GM12878 (cell line): ENCODE measurements at regions not wholly inside any gene's neighbourhood (a gene's known extent, or its start where the extent isn't known, plus 50 kb on each side); places are given as distances from the start of the nearest gene placed in this dataset.

Experiments
- ATAC-seq: fragments of 200-7000 bp; cut with Tn5 transposase; 3 replicates; pipeline ENCODE4 v1.9.1; 2020; ENCODE audit warnings: mild to moderate bottlenecking, moderate library complexity
- BruUV-seq: library from RNA; stranded (reverse); fragments of 400-500 nt; replicated peaks from 2 replicates; lab custom pipeline; 2021; lab: Mats Ljungman, UMichigan
- CTCF ChIA-PET: fragments of 300-600 bp; sonication (Branson Sonifier 250); formaldehyde crosslinking; extraction: SDS; loops from one replicate; lab custom pipeline; 2021; ENCODE audit warnings: inconsistent platforms; lab: Yijun Ruan, JAX
- POLR2A ChIA-PET: fragments of 350-600 bp; formaldehyde crosslinking; extraction: SDS; loops from one replicate; lab custom pipeline; 2021; ENCODE audit warnings: inconsistent platforms; lab: Charles Lee
- RAD21 ChIA-PET: fragments of 300-600 bp; sonication (Branson Sonifier 250); formaldehyde crosslinking; loops from one replicate; lab custom pipeline; 2023; ENCODE audit warnings: antibody characterized with exemption; ENCODE audit not compliant: unreplicated experiment; lab: Charles Lee
- SMC1A ChIA-PET: fragments of 300-600 bp; sonication (Branson Sonifier 250); formaldehyde crosslinking; loops from one replicate; lab custom pipeline; 2023; ENCODE audit not compliant: unreplicated experiment, uncharacterized antibody; lab: Charles Lee
- DNase-seq: peaks from one replicate; pipeline ENCODE4 v3.0.0-alpha.2; 2011; ENCODE audit warnings: low read depth, low spot score
- FAIRE-seq: peaks from 3 replicates; lab custom pipeline; 2011; peaks lifted over from hg19 to GRCh38; lab: Jason Lieb, UNC
- H2AFZ ChIP-seq: 2 replicates; pipeline ENCODE4 v1.6.0; 2011; ENCODE audit warnings: low read depth, low read length, control low read depth; ENCODE audit not compliant: control insufficient read depth
- H3K27ac ChIP-seq: 2 replicates; pipeline ENCODE4 v1.5.1; 2011; ENCODE audit warnings: control low read depth; ENCODE audit not compliant: control insufficient read depth, insufficient read depth
- H3K27me3 ChIP-seq, 2 experiments: replicated peaks in 1 of 2; 2 replicates each; pipeline versions ENCODE4 v1.6.0 to v1.6.1; 2011; ENCODE audit warnings: low read length in 1 of 2; ENCODE audit not compliant: control insufficient read depth in 2 of 2, insufficient read depth in 2 of 2
- H3K36me3 ChIP-seq, 2 experiments: 2 replicates each; pipeline ENCODE4 v1.5.1; 2011; ENCODE audit warnings: low read length in 1 of 2; ENCODE audit not compliant: control insufficient read depth in 2 of 2, insufficient read depth in 2 of 2
- H3K4me1 ChIP-seq: 2 replicates; pipeline ENCODE4 v1.6.1; 2011; ENCODE audit warnings: mild to moderate bottlenecking, low read length, moderate library complexity, mixed read lengths; ENCODE audit not compliant: control insufficient read depth, insufficient read depth
- H3K4me2 ChIP-seq: 2 replicates; pipeline ENCODE4 v1.6.0; 2011; ENCODE audit warnings: control low read depth; ENCODE audit not compliant: control insufficient read depth, insufficient read depth
- H3K4me3 ChIP-seq: fragments of 200-600 bp; sonication (generic); 2 replicates; pipeline ENCODE4 v1.5.1; 2016
- H3K79me2 ChIP-seq: 2 replicates; pipeline ENCODE4 v1.6.0; 2011; ENCODE audit warnings: low read length; ENCODE audit not compliant: control insufficient read depth, insufficient read depth
- H3K9ac ChIP-seq: 2 replicates; pipeline ENCODE4 v1.8.0; 2011; ENCODE audit warnings: low read length, control low read depth, mixed read lengths; ENCODE audit not compliant: control insufficient read depth, insufficient read depth
- H3K9me3 ChIP-seq: replicated peaks from 3 replicates; pipeline ENCODE4 v1.5.1; 2011; ENCODE audit warnings: mild to moderate bottlenecking, low read length; ENCODE audit not compliant: control insufficient read depth, insufficient read depth
- H4K20me1 ChIP-seq: 2 replicates; pipeline ENCODE4 v1.6.0; 2011; ENCODE audit not compliant: control insufficient read depth, insufficient read depth
- ASH2L ChIP-seq: fragments of 300-600, 200-600 bp; sonication (generic); IDR thresholded peaks from 2 replicates; pipeline ENCODE4 v1.6.1; 2017; ENCODE audit warnings: low read depth, mild to moderate bottlenecking, borderline replicate concordance
- BCLAF1 ChIP-seq: fragments of 450-650 bp; IDR thresholded peaks from 2 replicates; pipeline ENCODE4 v1.6.1; 2017; ENCODE audit warnings: antibody characterized with exemption, mild to moderate bottlenecking, moderate library complexity
- CBX3 ChIP-seq: fragments of 200-600 bp; sonication (generic); IDR thresholded peaks from 2 replicates; pipeline ENCODE4 v1.6.1; 2016; ENCODE audit warnings: low read depth, borderline replicate concordance
- CREB1 ChIP-seq: IDR thresholded peaks from 2 replicates; pipeline ENCODE4 v1.6.1; 2012; ENCODE audit warnings: low read depth, mild to moderate bottlenecking, inconsistent platforms
- HSF1 ChIP-seq: fragments of 150-350 bp; IDR thresholded peaks from 2 replicates; pipeline ENCODE4 v1.6.1; 2014; ENCODE audit warnings: mild to moderate bottlenecking, low read depth, low read length
- MEF2A ChIP-seq: IDR thresholded peaks from 2 replicates; pipeline ENCODE4 v1.6.1; 2011; ENCODE audit warnings: low read depth, mild to moderate bottlenecking, low read length, moderate library complexity; ENCODE audit not compliant: insufficient read depth
- NFXL1 ChIP-seq: fragments of 450-650 bp; IDR thresholded peaks from 2 replicates; pipeline ENCODE4 v1.6.1; 2017; ENCODE audit warnings: antibody characterized with exemption, mild to moderate bottlenecking, borderline replicate concordance
- NRF1 ChIP-seq: conservative IDR thresholded peaks from 2 replicates; pipeline ENCODE4 v1.6.1; 2011; ENCODE audit warnings: mild to moderate bottlenecking, low read depth, low read length, improper control_type of control experiment
- SMC3 ChIP-seq: IDR thresholded peaks from 2 replicates; pipeline ENCODE4 v1.6.1; 2011; ENCODE audit warnings: low read length, improper control_type of control experiment, borderline replicate concordance
- USF2 ChIP-seq: IDR thresholded peaks from 2 replicates; pipeline ENCODE4 v1.6.1; 2011; ENCODE audit warnings: low read depth, low read length, improper control_type of control experiment, borderline replicate concordance
- ZNF207 ChIP-seq: fragments of 450-650 bp; IDR thresholded peaks from 2 replicates; pipeline ENCODE4 v1.6.1; 2014; ENCODE audit warnings: antibody characterized with exemption, mild to moderate bottlenecking, borderline replicate concordance
- ZNF24 ChIP-seq: fragments of 450-650 bp; IDR thresholded peaks from 2 replicates; pipeline ENCODE4 v1.6.1; 2017; ENCODE audit warnings: antibody characterized with exemption, mild to moderate bottlenecking
- WGBS: methylation state at CpG from one replicate; pipeline ENCODE4 v1.1.6; 2016; ENCODE audit warnings: low lambda C conversion rate; ENCODE audit not compliant: insufficient replicate concordance, insufficient coverage; ENCODE audit errors: missing lambda C conversion rate; 5-methylcytosine and 5-hydroxymethylcytosine counted together
- in situ Hi-C: fragments of 300-500 bp; cut with MboI; formaldehyde crosslinking; loops from 9 replicates; pipeline ENCODE4 v1.14.3; 2018; ENCODE audit warnings: mixed read lengths
- intact Hi-C: fragments of 100-400 bp; cut with micrococcal nuclease; formaldehyde crosslinking; loops from one replicate; pipeline ENCODE4 v1.14.2; 2022; ENCODE audit not compliant: unreplicated experiment
- TF ChIP-seq, protein P1 (sequence below): fragments of 450-650 bp; formaldehyde crosslinking; IDR thresholded peaks from 2 replicates; pipeline ENCODE4 v1.4.0; 2022; ENCODE audit warnings: mild to moderate bottlenecking, moderate library complexity

- TF ChIP-seq BCLAF1 (no peak), HSF1 (no peak)
Observed at GRCh38 chr22:27641049-27641795, 160.3 kb downstream of the MN1 start (continued).

- RAD21 ChIA-PET = no interaction called here
- BruUV-seq = no TSS peak
- H3K27ac ChIP-seq = no peak overlapping the region
- no peaks in the 10 kb centered on the region for H3K79me2 ChIP-seq
- in situ Hi-C loops (no loop called here), intact Hi-C loops (no loop called here)
- CTCF ChIA-PET = no interaction called here
- H3K4me1 ChIP-seq = no peaks in the 10 kb centered on the region
- FAIRE-seq (no peak), DNase-seq (no peak), ATAC-seq (no peak)
- H4K20me1 ChIP-seq = no peaks in the 10 kb centered on the region
- H3K27me3 ChIP-seq = no peaks in the 10 kb centered on the region
- no peak overlapping the region for H3K9ac ChIP-seq
- no peaks in the 10 kb centered on the region for H3K36me3 ChIP-seq
- H3K4me3 ChIP-seq = no peak overlapping the region
- H3K9me3 ChIP-seq = no peaks in the 10 kb centered on the region
- H3K4me2 ChIP-seq = no peak overlapping the region
- no peak overlapping the region for H2AFZ ChIP-seq
- SMC1A ChIA-PET = no interaction called here
- POLR2A ChIA-PET = no interaction called here
- 13% methylated on average over 20 of the region's 28 CpGs for WGBS
- TF ChIP-seq CBX3 (no peak), MEF2A (no peak), NFXL1 (no peak), ASH2L (no peak), ZNF207 (no peak), NRF1 (no peak), CREB1 (no peak), ZNF24 (no peak), SMC3 (no peak), USF2 (no peak)
- TF ChIP-seq, protein P1, sequence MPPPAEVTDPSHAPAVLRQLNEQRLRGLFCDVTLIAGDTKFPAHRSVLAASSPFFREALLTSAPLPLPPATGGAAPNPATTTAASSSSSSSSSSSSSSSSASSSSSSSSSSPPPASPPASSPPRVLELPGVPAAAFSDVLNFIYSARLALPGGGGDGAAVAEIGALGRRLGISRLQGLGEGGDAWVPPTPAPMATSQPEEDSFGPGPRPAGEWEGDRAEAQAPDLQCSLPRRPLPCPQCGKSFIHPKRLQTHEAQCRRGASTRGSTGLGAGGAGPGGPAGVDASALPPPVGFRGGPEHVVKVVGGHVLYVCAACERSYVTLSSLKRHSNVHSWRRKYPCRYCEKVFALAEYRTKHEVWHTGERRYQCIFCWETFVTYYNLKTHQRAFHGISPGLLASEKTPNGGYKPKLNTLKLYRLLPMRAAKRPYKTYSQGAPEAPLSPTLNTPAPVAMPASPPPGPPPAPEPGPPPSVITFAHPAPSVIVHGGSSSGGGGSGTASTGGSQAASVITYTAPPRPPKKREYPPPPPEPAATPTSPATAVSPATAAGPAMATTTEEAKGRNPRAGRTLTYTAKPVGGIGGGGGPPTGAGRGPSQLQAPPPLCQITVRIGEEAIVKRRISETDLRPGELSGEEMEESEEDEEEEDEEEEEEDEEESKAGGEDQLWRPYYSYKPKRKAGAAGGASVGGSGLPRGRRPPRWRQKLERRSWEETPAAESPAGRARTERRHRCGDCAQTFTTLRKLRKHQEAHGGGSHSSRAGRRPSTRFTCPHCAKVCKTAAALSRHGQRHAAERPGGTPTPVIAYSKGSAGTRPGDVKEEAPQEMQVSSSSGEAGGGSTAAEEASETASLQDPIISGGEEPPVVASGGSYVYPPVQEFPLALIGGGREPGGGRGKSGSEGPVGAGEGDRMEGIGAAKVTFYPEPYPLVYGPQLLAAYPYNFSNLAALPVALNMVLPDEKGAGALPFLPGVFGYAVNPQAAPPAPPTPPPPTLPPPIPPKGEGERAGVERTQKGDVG (CRISPR knock-in tag) = no peak
Observed at GRCh38 chr22:27642104-27642800, 159.3 kb downstream of the MN1 start.
